Chondrocyte (in vitro differentiated cells): ENCODE measurements at regions not wholly inside any gene's neighbourhood (a gene's known extent, or its start where the extent isn't known, plus 50 kb on each side); places are given as distances from the start of the nearest gene placed in this dataset.

Experiments used
- DNase-seq: peaks from one replicate; pipeline ENCODE4 v3.0.0; 2021; ENCODE audit warnings: mixed read lengths, low spot score
- H3K27ac Mint-ChIP-seq: one replicate; pipeline ENCODE4 v1.8.0; 2021; ENCODE audit warnings: mild to moderate bottlenecking, moderate library complexity, mixed read lengths; ENCODE audit not compliant: unreplicated experiment
- H3K27me3 Mint-ChIP-seq: 2 replicates; pipeline ENCODE4 v1.8.0; 2021; ENCODE audit warnings: low read depth, mixed read lengths
- H3K36me3 Mint-ChIP-seq: 2 replicates; pipeline ENCODE4 v1.8.0; 2021; ENCODE audit warnings: low read depth, mixed read lengths
- H3K4me1 Mint-ChIP-seq: 2 replicates; pipeline ENCODE4 v1.8.0; 2021; ENCODE audit warnings: low read depth, mild to moderate bottlenecking, mixed read lengths
- H3K4me3 Mint-ChIP-seq: one replicate; pipeline ENCODE4 v1.8.0; 2021; ENCODE audit warnings: mild to moderate bottlenecking, moderate library complexity, mixed read lengths; ENCODE audit not compliant: unreplicated experiment
- H3K9me3 Mint-ChIP-seq: 2 replicates; pipeline ENCODE4 v1.8.0; 2021; ENCODE audit warnings: low read depth, mixed read lengths
- TF ChIP-seq, protein P1 (sequence below): fragments of 200-600 bp; sonication (generic); IDR thresholded peaks from 2 replicates; pipeline ENCODE4 v1.5.0; 2021; ENCODE audit warnings: antibody characterized with exemption, mild to moderate bottlenecking, moderate library complexity

DNA sequence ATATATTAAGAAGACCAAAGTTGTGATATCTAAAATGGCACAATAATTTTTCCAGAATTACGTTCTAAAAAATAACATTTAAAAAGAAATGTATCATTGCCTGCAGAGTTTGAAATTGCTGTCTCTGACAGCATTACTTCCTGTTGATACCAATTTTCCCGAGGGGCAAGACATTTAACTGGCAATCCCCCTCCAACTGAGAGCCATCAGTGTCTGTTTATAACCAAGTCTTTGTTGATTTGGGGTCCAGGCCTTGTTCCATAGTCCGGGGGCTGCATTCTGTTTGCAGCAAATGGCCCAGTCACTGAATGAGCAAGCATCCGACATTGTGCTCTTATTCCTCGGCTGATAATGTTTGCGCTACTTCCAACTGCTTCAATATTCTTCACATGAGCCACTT is 231.5 kb downstream of the NAF1 start:
- Mint-ChIP-seq H3K27ac (no peak overlapping the region), H3K9me3 (no peaks in the 10 kb centered on the region), H3K4me3 (no peak overlapping the region), H3K4me1 (no peaks in the 10 kb centered on the region), H3K27me3 (peaks cover 8% of the 10 kb centered on the region), H3K36me3 (no peaks in the 10 kb centered on the region)
- DNase-seq, result no peak
- TF ChIP-seq, protein P1, sequence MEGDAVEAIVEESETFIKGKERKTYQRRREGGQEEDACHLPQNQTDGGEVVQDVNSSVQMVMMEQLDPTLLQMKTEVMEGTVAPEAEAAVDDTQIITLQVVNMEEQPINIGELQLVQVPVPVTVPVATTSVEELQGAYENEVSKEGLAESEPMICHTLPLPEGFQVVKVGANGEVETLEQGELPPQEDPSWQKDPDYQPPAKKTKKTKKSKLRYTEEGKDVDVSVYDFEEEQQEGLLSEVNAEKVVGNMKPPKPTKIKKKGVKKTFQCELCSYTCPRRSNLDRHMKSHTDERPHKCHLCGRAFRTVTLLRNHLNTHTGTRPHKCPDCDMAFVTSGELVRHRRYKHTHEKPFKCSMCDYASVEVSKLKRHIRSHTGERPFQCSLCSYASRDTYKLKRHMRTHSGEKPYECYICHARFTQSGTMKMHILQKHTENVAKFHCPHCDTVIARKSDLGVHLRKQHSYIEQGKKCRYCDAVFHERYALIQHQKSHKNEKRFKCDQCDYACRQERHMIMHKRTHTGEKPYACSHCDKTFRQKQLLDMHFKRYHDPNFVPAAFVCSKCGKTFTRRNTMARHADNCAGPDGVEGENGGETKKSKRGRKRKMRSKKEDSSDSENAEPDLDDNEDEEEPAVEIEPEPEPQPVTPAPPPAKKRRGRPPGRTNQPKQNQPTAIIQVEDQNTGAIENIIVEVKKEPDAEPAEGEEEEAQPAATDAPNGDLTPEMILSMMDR, result no peak

DNA sequence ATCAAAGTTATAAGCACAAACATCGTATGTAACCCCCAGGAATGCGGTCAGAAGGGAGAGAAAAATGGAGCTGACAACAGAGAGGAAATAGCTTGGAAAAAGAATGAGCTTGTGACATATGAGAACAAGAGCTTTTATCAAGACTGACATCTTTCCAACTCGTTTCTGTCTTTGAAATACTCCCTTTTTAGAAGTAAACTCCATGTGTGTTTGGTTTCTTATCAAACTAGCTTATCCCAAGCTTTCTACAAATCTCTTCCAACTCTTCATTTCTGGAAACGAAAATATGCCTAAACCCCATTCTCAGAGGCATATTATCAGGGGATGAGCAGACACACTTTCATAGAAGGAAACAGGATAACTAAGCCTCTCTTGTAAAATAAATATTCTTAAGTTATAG is 235.4 kb downstream of the NAF1 start:
- Mint-ChIP-seq H3K27ac (no peak overlapping the region), H3K4me1 (no peaks in the 10 kb centered on the region), H3K27me3 (peaks cover 7% of the 10 kb centered on the region), H3K9me3 (no peaks in the 10 kb centered on the region), H3K4me3 (no peak overlapping the region), H3K36me3 (no peaks in the 10 kb centered on the region)
- no peak for DNase-seq
- TF ChIP-seq, protein P1, result no peak

DNA sequence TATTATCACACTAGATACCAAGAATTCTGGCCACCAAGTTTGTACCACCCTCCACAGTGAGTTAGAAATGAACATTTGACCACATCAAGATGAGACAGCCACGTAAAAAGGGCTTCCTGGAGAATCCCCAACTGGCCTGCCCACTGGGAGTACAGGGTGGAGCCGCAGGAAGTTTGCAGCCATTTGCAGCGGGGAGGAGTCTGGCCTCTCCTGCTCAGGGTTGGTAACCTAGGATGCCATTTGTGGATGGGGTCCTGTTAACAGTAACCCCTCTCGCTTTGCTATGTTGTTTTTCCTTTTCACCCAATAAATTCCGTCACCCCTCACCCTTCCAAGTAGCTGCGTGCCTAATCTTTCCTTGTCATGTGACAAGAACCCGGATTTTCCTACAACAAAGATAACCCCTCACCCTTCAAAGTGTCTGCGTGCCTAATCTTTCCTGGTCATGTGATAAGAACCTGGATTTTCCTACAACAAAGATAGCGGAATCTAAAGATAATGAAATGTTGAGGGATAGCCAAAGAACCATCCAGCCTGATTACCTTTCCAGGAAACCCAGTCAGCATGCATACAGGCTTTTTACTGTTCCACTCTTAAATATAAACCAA is 245.4 kb downstream of the NAF1 start:
- Mint-ChIP-seq H3K4me3 (no peak overlapping the region), H3K36me3 (no peaks in the 10 kb centered on the region), H3K27me3 (peaks cover 9% of the 10 kb centered on the region), H3K4me1 (no peaks in the 10 kb centered on the region), H3K27ac (no peak overlapping the region), H3K9me3 (peaks cover 16% of the 10 kb centered on the region)
- TF ChIP-seq, protein P1, result no peak
- no peak for DNase-seq

DNA sequence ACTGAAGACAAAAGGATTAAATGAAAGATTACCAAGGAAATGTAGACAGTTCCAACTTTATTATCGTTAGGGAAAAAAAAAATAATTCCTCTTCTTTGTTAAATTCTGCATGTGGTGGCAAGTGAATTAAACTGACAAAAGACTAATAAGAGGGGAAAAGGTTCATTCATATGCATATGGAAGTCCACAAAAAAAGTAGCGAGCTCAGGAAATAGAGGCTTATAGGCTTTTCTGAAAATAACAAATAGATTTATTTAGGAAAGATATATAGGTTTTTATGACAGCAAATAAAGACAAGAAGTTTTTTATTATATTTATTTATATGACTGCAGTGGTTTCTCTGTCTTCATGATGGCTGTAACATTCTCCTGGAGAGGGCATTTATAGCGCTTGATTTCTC is 246.0 kb downstream of the NAF1 start:
- H3K4me3 Mint-ChIP-seq, result no peak overlapping the region
- H3K9me3 Mint-ChIP-seq, result peaks cover 22% of the 10 kb centered on the region
- H3K36me3 Mint-ChIP-seq, result no peaks in the 10 kb centered on the region
- no peak overlapping the region for H3K27ac Mint-ChIP-seq
- DNase-seq, result no peak
- peaks cover 9% of the 10 kb centered on the region for H3K27me3 Mint-ChIP-seq
- no peaks in the 10 kb centered on the region for H3K4me1 Mint-ChIP-seq
- TF ChIP-seq, protein P1, result no peak

DNA sequence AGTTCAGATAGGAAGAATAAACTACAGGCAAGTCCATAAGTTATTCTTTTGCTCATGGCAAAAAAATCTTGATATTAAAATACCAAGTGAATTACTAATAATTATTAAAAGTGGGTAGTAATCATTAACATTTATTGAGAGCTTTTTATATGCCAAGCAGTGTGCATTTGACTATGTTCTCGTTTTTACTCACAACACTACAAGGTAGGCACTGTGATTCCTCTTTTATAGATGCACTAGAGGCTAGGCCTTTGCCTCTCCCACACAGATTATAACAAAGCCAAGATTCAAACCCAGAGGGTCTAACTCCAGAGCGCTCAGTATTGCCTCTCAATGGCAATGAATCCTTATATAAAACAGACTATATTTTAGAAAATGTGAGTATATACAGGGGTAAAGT is 254.2 kb downstream of the NAF1 start:
- H3K4me3 Mint-ChIP-seq, result no peak overlapping the region
- TF ChIP-seq, protein P1, result no peak
- no peaks in the 10 kb centered on the region for H3K4me1 Mint-ChIP-seq
- H3K27me3 Mint-ChIP-seq, result no peaks in the 10 kb centered on the region
- DNase-seq, result no peak
- no peaks in the 10 kb centered on the region for H3K36me3 Mint-ChIP-seq
- H3K27ac Mint-ChIP-seq, result no peak overlapping the region
- H3K9me3 Mint-ChIP-seq, result peaks cover 17% of the 10 kb centered on the region
